ENCODE measurements at regions not wholly inside any gene's neighbourhood (a gene's known extent, or its start where the extent isn't known, plus 50 kb on each side); places are given as distances from the start of the nearest gene placed in this dataset.
A peak's percentile ranks its signal among the peaks of the same experiment; 100 is the strongest.

- no peak for TF ChIP-seq TAF1 (IDR thresholded peaks at IDR 0.05; ENCODE audit: low read depth, low read length)
- TF ChIP-seq POLR2AphosphoS5 (IDR thresholded peaks at IDR 0.05; ENCODE audit: low read depth, low read length), result no peak
- no peak for TF ChIP-seq POLR2A (IDR thresholded peaks at IDR 0.05; ENCODE audit: low read depth, low read length)
- no peak for TF ChIP-seq SPI1 (IDR thresholded peaks at IDR 0.05; ENCODE audit: low read depth, low read length)
- TF ChIP-seq POU2F2 (IDR thresholded peaks at IDR 0.05; ENCODE audit: low read depth, low read length), result no peak
- TF ChIP-seq PAX5 (IDR thresholded peaks at IDR 0.05; ENCODE audit: insufficient read depth, low read length, severe bottlenecking), result no peak
- peak; percentile 79 for DNase-seq (ENCODE audit: insufficient read length, low spot score)
- peak; percentile 98 for FAIRE-seq
Observed at GRCh38 chr7:35537067-35538023, 157.6 kb downstream of the HERPUD2 start.

- DNase-seq (ENCODE audit: insufficient read length, low spot score), result no peak
- FAIRE-seq, result no peak
- TF ChIP-seq TAF1 (IDR thresholded peaks at IDR 0.05; ENCODE audit: low read depth, low read length) (no peak), PAX5 (IDR thresholded peaks at IDR 0.05; ENCODE audit: insufficient read depth, low read length, severe bottlenecking) (no peak), POU2F2 (IDR thresholded peaks at IDR 0.05; ENCODE audit: low read depth, low read length) (no peak), SPI1 (IDR thresholded peaks at IDR 0.05; ENCODE audit: low read depth, low read length) (no peak), POLR2AphosphoS5 (IDR thresholded peaks at IDR 0.05; ENCODE audit: low read depth, low read length) (no peak), POLR2A (IDR thresholded peaks at IDR 0.05; ENCODE audit: low read depth, low read length) (no peak)
Observed at GRCh38 chr7:35536396-35536826, 158.5 kb downstream of the HERPUD2 start.

DNA sequence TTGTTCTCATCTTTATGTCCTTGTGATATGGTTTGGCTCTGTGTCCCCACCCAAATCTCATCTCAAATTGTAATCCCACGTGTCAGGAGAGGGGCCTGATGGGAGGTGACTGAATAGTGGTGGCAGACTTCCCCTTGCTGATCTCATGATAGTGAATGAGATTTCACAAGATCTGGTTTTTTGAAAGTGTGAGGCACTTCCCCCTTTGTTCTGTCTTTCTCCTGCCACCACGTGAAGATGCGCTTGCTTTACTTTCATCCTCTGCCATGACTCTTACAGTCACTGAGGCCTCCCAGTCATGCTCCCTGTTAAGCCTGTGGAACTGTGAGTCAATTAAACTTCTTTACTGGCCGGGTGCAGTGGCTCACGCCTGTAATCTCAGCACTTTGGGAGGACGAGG, 161.0 kb downstream of the HERPUD2 start:
- FAIRE-seq (no peak), DNase-seq (ENCODE audit: insufficient read length, low spot score) (no peak)
- TF ChIP-seq TAF1 (IDR thresholded peaks at IDR 0.05; ENCODE audit: low read depth, low read length), result no peak
- no peak for TF ChIP-seq POLR2AphosphoS5 (IDR thresholded peaks at IDR 0.05; ENCODE audit: low read depth, low read length)
- no peak for TF ChIP-seq POLR2A (IDR thresholded peaks at IDR 0.05; ENCODE audit: low read depth, low read length)
- TF ChIP-seq PAX5 (IDR thresholded peaks at IDR 0.05; ENCODE audit: insufficient read depth, low read length, severe bottlenecking), result no peak
- TF ChIP-seq POU2F2 (IDR thresholded peaks at IDR 0.05; ENCODE audit: low read depth, low read length), result no peak
- TF ChIP-seq SPI1 (IDR thresholded peaks at IDR 0.05; ENCODE audit: low read depth, low read length), result no peak

GRCh38 chr7:35530124-35531109, 164.5 kb downstream of the HERPUD2 start:
- FAIRE-seq (no peak), DNase-seq (ENCODE audit: insufficient read length, low spot score) (no peak)
- no peak for TF ChIP-seq TAF1 (IDR thresholded peaks at IDR 0.05; ENCODE audit: low read depth, low read length)
- TF ChIP-seq SPI1 (IDR thresholded peaks at IDR 0.05; ENCODE audit: low read depth, low read length), result no peak
- no peak for TF ChIP-seq POLR2A (IDR thresholded peaks at IDR 0.05; ENCODE audit: low read depth, low read length)
- TF ChIP-seq PAX5 (IDR thresholded peaks at IDR 0.05; ENCODE audit: insufficient read depth, low read length, severe bottlenecking), result no peak
- TF ChIP-seq POU2F2 (IDR thresholded peaks at IDR 0.05; ENCODE audit: low read depth, low read length), result no peak
- no peak for TF ChIP-seq POLR2AphosphoS5 (IDR thresholded peaks at IDR 0.05; ENCODE audit: low read depth, low read length)

GRCh38 chr7:35529713-35530112, 165.2 kb downstream of the HERPUD2 start:
- DNase-seq (ENCODE audit: insufficient read length, low spot score) (no peak), FAIRE-seq (no peak)
- TF ChIP-seq POU2F2 (IDR thresholded peaks at IDR 0.05; ENCODE audit: low read depth, low read length) (no peak), SPI1 (IDR thresholded peaks at IDR 0.05; ENCODE audit: low read depth, low read length) (no peak), POLR2AphosphoS5 (IDR thresholded peaks at IDR 0.05; ENCODE audit: low read depth, low read length) (no peak), TAF1 (IDR thresholded peaks at IDR 0.05; ENCODE audit: low read depth, low read length) (no peak), POLR2A (IDR thresholded peaks at IDR 0.05; ENCODE audit: low read depth, low read length) (no peak), PAX5 (IDR thresholded peaks at IDR 0.05; ENCODE audit: insufficient read depth, low read length, severe bottlenecking) (no peak)

DNA sequence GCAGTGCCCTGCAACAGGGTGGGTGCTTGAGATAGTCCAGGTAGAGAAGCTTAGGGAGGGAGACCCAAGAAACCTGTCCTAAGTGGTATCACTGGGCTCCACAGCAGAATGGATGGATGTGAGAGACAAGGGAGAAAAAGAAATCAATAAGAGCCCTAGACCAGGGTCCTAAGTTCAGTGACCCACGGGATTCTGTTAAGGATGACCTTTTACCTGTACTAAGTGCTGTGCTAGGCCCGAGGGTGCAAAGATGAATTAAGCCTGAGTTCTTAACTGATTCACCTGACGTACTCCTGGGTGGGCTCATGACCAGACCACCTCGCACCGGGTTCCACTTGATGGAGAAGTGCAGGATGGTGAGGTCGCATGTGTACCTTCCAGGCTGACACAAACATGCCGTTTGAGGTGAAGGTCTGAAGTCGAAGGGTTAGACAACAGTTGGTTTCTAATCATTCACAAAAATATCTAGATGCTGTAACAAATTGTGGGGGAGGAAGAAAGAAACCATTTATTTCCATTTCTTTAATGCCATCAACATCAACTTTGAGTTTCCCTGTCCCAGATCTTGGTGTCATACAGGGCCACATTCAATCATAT, 166.5 kb downstream of the HERPUD2 start:
- no peak for FAIRE-seq
- TF ChIP-seq SPI1 (IDR thresholded peaks at IDR 0.05; ENCODE audit: low read depth, low read length) (no peak), TAF1 (IDR thresholded peaks at IDR 0.05; ENCODE audit: low read depth, low read length) (no peak), POLR2AphosphoS5 (IDR thresholded peaks at IDR 0.05; ENCODE audit: low read depth, low read length) (no peak), POLR2A (IDR thresholded peaks at IDR 0.05; ENCODE audit: low read depth, low read length) (no peak), PAX5 (IDR thresholded peaks at IDR 0.05; ENCODE audit: insufficient read depth, low read length, severe bottlenecking) (no peak), POU2F2 (IDR thresholded peaks at IDR 0.05; ENCODE audit: low read depth, low read length) (no peak)
- no peak for DNase-seq (ENCODE audit: insufficient read length, low spot score)

DNA sequence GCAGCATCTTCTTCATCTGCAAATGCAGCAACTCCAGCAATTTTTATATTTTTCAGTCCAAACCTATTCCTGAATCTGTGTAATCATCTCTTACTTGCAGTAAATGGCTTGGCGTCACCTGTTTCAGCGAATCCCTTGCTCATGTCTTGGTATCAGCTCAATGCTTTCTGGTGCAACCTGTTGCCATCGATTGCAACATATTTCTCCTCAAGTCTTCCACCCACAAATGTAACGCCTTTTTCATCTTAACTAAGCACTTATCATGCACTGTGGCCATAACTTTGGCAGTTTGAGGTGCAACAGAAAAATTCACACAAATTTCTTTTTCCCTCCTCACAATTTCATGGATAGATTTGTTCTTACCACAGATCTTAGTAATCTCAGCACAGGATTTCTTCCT, 168.3 kb downstream of the HERPUD2 start:
- no peak for FAIRE-seq
- TF ChIP-seq SPI1 (IDR thresholded peaks at IDR 0.05; ENCODE audit: low read depth, low read length) (no peak), POLR2A (IDR thresholded peaks at IDR 0.05; ENCODE audit: low read depth, low read length) (no peak), POLR2AphosphoS5 (IDR thresholded peaks at IDR 0.05; ENCODE audit: low read depth, low read length) (no peak), POU2F2 (IDR thresholded peaks at IDR 0.05; ENCODE audit: low read depth, low read length) (no peak), TAF1 (IDR thresholded peaks at IDR 0.05; ENCODE audit: low read depth, low read length) (no peak), PAX5 (IDR thresholded peaks at IDR 0.05; ENCODE audit: insufficient read depth, low read length, severe bottlenecking) (no peak)
- DNase-seq (ENCODE audit: insufficient read length, low spot score), result no peak

- DNase-seq (ENCODE audit: insufficient read length, low spot score) (no peak), FAIRE-seq (no peak)
- no peak for TF ChIP-seq POU2F2 (IDR thresholded peaks at IDR 0.05; ENCODE audit: low read depth, low read length)
- TF ChIP-seq TAF1 (IDR thresholded peaks at IDR 0.05; ENCODE audit: low read depth, low read length), result no peak
Observed at GRCh38 chr7:35524112-35524804, 170.7 kb downstream of the HERPUD2 start.

All from GM12891 (cell line).